H1 (cell line): ENCODE measurements at regions not wholly inside any gene's neighbourhood (a gene's known extent, or its start where the extent isn't known, plus 50 kb on each side); places are given as distances from the start of the nearest gene placed in this dataset.

Experiments used
- KDM1A ChIP-seq: fragments of 200-600, 300-600 bp; sonication (generic); IDR thresholded peaks from 2 replicates; pipeline ENCODE4 v1.7.1; 2016; ENCODE audit warnings: mild to moderate bottlenecking, low read length, borderline replicate concordance
- RAD21 ChIP-seq, 2 experiments: IDR thresholded peaks in 1 of 2; conservative IDR thresholded peaks in 1 of 2; 2 replicates each; pipeline ENCODE4 v1.6.1; 2011; ENCODE audit warnings: low read depth in 2 of 2, low read length in 2 of 2, improper control_type of control experiment in 1 of 2, inconsistent platforms in 1 of 2, mild to moderate bottlenecking in 1 of 2, moderate library complexity in 1 of 2

DNA sequence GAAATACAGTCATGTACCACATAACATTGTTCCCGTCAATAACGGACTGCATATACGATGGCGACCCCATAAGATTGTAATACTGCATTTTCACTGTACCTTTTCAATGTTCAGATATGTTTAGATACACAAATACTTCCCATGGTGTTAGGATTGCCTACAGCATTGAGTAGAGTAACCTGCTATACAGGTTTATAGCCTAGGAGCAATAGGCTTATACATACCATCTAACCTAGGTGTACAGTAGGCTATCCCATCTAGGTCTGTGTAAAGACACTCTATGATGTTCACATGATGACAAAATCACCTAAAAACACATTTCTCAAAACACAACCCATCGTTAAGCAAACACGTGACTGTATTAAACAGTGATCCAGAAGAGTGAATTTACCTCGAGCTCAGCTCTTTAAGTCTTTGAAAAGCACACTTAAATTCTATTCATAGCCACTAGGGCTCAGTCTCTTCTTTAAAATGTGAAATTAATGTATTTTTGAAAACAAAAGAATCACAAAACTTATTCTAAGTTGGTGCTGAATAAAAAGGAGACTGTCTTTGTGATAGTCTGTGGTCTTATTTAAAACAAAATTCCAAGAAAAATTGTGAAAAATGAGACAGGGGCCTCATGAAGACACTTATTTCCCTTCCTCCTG lies 239.1 kb upstream of the ARID2 start (continued):
- TF ChIP-seq KDM1A (no peak), RAD21 (IDR thresholded peaks at IDR 0.05 in 1 of 2, conservative IDR thresholded peaks at IDR 0.05 in 1 of 2; ENCODE audit: low read depth in 2 of 2, low read length in 2 of 2) (no peak)
